ENCODE measurements at regions not wholly inside any gene's neighbourhood (a gene's known extent, or its start where the extent isn't known, plus 50 kb on each side); places are given as distances from the start of the nearest gene placed in this dataset.

DNA sequence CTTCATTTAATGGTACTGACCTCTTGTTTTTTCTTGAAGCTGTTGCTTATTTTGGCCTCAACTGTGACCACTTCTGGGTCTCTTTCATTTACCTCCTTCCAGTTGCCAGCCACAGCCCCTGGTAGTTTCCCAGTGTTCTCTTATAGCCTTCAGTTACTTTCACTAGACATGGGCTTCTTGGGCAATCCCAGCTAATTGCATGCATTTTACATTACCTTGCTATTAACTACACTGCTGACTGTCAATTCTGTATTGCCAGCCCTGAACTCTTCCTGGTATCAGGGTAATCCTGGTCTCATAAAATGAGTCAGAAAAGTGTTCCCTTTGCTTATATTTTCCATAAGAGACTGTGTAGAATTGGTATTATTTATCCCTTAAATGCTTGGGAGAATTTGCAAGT is 195.8 kb upstream of the LARGE1 start:
- Histone ChIP-seq H3K27ac (no peak overlapping the region), H3K36me3 (no peaks in the 10 kb centered on the region), H3K4me3 (no peak overlapping the region), H3K79me2 (ENCODE audit: low read depth) (no peaks in the 10 kb centered on the region), H4K20me1 (ENCODE audit: low read depth) (no peaks in the 10 kb centered on the region), H3F3A (ENCODE audit: low read depth) (no peaks in the 10 kb centered on the region), H2AFZ (replicated peaks) (no peak overlapping the region), H3K4me1 (no peaks in the 10 kb centered on the region), H3K9me3 (ENCODE audit: low read depth) (no peaks in the 10 kb centered on the region), H3K27me3 (no peaks in the 10 kb centered on the region), H3K4me2 (no peak overlapping the region), H3K9ac (no peak overlapping the region)
- H3K27ac Mint-ChIP-seq = no peak overlapping the region
- no peak overlapping the region for H3K4me3 Mint-ChIP-seq
- H3K9me3 Mint-ChIP-seq = peaks cover 7% of the 10 kb centered on the region
- peaks cover 8% of the 10 kb centered on the region for H3K27me3 Mint-ChIP-seq (ENCODE audit: insufficient read depth, low read depth)
- DNase-seq (ENCODE audit: low spot score) = no peak
- TF ChIP-seq, protein P1, sequence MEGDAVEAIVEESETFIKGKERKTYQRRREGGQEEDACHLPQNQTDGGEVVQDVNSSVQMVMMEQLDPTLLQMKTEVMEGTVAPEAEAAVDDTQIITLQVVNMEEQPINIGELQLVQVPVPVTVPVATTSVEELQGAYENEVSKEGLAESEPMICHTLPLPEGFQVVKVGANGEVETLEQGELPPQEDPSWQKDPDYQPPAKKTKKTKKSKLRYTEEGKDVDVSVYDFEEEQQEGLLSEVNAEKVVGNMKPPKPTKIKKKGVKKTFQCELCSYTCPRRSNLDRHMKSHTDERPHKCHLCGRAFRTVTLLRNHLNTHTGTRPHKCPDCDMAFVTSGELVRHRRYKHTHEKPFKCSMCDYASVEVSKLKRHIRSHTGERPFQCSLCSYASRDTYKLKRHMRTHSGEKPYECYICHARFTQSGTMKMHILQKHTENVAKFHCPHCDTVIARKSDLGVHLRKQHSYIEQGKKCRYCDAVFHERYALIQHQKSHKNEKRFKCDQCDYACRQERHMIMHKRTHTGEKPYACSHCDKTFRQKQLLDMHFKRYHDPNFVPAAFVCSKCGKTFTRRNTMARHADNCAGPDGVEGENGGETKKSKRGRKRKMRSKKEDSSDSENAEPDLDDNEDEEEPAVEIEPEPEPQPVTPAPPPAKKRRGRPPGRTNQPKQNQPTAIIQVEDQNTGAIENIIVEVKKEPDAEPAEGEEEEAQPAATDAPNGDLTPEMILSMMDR (IDR thresholded peaks at IDR 0.05) = no peak
- no peak for TF ChIP-seq EZH2phosphoT487 (IDR thresholded peaks at IDR 0.05)
- TF ChIP-seq EZH2 (IDR thresholded peaks at IDR 0.05) = no peak
- no peaks in the 10 kb centered on the region for H3K36me3 Mint-ChIP-seq
- H3K4me1 Mint-ChIP-seq = peaks cover 9% of the 10 kb centered on the region

DNA sequence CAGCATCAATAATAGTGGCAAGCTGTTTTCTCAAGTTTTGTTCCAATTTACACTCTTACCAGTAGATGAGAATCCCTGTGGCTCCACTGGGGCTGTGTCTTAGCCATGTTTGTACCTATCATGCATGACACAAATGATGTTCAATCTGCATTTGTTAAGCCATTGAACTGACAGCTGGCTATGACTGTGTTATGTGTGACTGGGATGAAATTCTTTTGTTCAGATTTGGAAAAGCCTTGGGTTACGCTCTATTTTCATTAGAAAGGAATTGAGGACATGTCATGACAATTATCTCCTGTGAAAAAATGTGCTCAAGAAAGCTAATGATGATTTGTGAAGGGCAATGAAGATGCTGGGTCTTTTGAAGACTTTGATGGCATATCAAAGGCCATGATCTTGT is 201.8 kb upstream of the LARGE1 start:
- Histone ChIP-seq H3K4me3 (no peak overlapping the region), H3K27ac (no peak overlapping the region), H3K4me2 (no peak overlapping the region), H3K27me3 (no peaks in the 10 kb centered on the region), H3K9ac (no peak overlapping the region), H4K20me1 (ENCODE audit: low read depth) (no peaks in the 10 kb centered on the region), H3K4me1 (no peaks in the 10 kb centered on the region), H3K79me2 (ENCODE audit: low read depth) (no peaks in the 10 kb centered on the region), H3F3A (ENCODE audit: low read depth) (no peaks in the 10 kb centered on the region), H3K9me3 (ENCODE audit: low read depth) (no peaks in the 10 kb centered on the region), H2AFZ (replicated peaks) (no peak overlapping the region), H3K36me3 (no peaks in the 10 kb centered on the region)
- peaks cover 4% of the 10 kb centered on the region for H3K9me3 Mint-ChIP-seq
- H3K27me3 Mint-ChIP-seq (ENCODE audit: insufficient read depth, low read depth) = no peaks in the 10 kb centered on the region
- H3K36me3 Mint-ChIP-seq = no peaks in the 10 kb centered on the region
- H3K4me1 Mint-ChIP-seq = peaks cover 13% of the 10 kb centered on the region
- peak overlapping the region; percentile 0 for H3K27ac Mint-ChIP-seq
- no peak overlapping the region for H3K4me3 Mint-ChIP-seq
- TF ChIP-seq EZH2 (IDR thresholded peaks at IDR 0.05) = no peak
- TF ChIP-seq, protein P1 (IDR thresholded peaks at IDR 0.05) = no peak
- DNase-seq (ENCODE audit: low spot score) = no peak

DNA sequence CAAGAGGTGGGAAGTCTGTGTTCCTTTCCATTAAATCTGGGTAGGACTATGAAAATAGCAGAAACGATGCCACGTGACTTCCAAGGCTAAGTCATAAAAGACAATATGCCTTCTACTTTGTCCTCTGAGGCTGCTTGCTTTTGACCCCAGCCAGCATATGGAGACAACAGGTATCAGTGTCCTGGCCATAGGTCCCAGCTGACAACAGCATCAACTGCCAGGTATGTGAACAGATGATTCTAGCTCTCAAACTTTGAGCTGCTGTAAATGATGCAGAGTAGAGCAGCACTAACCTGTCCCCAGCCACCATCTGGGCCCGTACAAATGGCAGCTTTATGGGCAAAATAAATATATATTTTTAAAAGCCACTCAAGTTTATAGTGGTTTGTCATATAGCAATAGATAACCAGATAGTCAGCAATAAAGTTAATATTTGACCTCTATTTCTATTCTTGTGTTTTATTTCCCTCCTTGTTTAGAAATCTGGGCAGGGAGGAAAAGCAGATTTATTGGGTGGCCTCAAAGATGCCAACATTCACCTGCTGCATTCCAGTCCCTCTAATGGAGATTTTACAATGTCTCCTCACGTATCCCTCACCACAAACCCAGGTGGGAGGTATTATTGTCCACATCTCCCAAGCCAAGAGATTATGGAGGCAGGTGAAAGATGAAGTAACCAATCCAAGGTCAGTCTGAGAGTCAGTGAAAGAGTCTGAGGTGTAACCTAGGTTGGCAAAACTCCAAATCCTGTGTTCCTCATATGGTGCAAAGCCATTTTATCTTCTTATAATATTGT is 209.6 kb upstream of the LARGE1 start:
- no peak for TF ChIP-seq EZH2 (IDR thresholded peaks at IDR 0.05)
- TF ChIP-seq EZH2phosphoT487 (IDR thresholded peaks at IDR 0.05) = no peak
- TF ChIP-seq, protein P1 (IDR thresholded peaks at IDR 0.05) = no peak
- H3K36me3 Mint-ChIP-seq = no peaks in the 10 kb centered on the region
- Histone ChIP-seq H3K79me2 (ENCODE audit: low read depth) (no peaks in the 10 kb centered on the region), H3K4me3 (no peak overlapping the region), H3K4me1 (no peaks in the 10 kb centered on the region), H3K36me3 (no peaks in the 10 kb centered on the region), H2AFZ (replicated peaks) (no peak overlapping the region), H3K9me3 (ENCODE audit: low read depth) (no peaks in the 10 kb centered on the region), H3K27ac (no peak overlapping the region), H3K9ac (no peak overlapping the region), H3K4me2 (no peak overlapping the region), H3F3A (ENCODE audit: low read depth) (no peaks in the 10 kb centered on the region), H4K20me1 (ENCODE audit: low read depth) (no peaks in the 10 kb centered on the region), H3K27me3 (no peaks in the 10 kb centered on the region)
- H3K9me3 Mint-ChIP-seq = no peaks in the 10 kb centered on the region
- peaks cover 2% of the 10 kb centered on the region for H3K27me3 Mint-ChIP-seq (ENCODE audit: insufficient read depth, low read depth)
- H3K4me3 Mint-ChIP-seq = no peak overlapping the region
- DNase-seq (ENCODE audit: low spot score) = no peak
- H3K27ac Mint-ChIP-seq = no peak overlapping the region
- no peaks in the 10 kb centered on the region for H3K4me1 Mint-ChIP-seq
